ENCODE measurements at regions not wholly inside any gene's neighbourhood (a gene's known extent, or its start where the extent isn't known, plus 50 kb on each side); places are given as distances from the start of the nearest gene placed in this dataset.
A peak's percentile ranks its signal among the peaks of the same experiment; 100 is the strongest.

- DNase-seq (ENCODE audit: low read depth in 2 of 3, low spot score in 2 of 3): no peak
Observed at GRCh38 chr16:85549766-85550421, 63.2 kb upstream of the GSE1 start.

GRCh38 chr16:85550422-85550864 is 62.7 kb upstream of the GSE1 start:
- no peak for DNase-seq (ENCODE audit: low read depth in 2 of 3, low spot score in 2 of 3)

- DNase-seq (ENCODE audit: low read depth in 2 of 3, low spot score in 2 of 3): peak in 1 of 3 experiments; percentile 24
Observed at GRCh38 chr16:85550953-85551924, 61.9 kb upstream of the GSE1 start.

- DNase-seq (ENCODE audit: low read depth in 2 of 3, low spot score in 2 of 3): no peak
Observed at GRCh38 chr16:85552980-85553435, 60.1 kb upstream of the GSE1 start.

- DNase-seq (ENCODE audit: low read depth in 2 of 3, low spot score in 2 of 3): peak in 1 of 3 experiments; percentile 30
Observed at GRCh38 chr16:85553436-85554113, 59.5 kb upstream of the GSE1 start.

GRCh38 chr16:85554114-85554888 is 58.8 kb upstream of the GSE1 start:
- DNase-seq (ENCODE audit: low read depth in 2 of 3, low spot score in 2 of 3): peak; percentile 50 to 67 (median 56)

- DNase-seq (ENCODE audit: low read depth in 2 of 3, low spot score in 2 of 3): peak; percentile 43 to 56 (median 47)
Observed at GRCh38 chr16:85554889-85555718, 58.0 kb upstream of the GSE1 start.

GRCh38 chr16:85555719-85556455 is 57.2 kb upstream of the GSE1 start:
- DNase-seq (ENCODE audit: low read depth in 2 of 3, low spot score in 2 of 3): no peak

- peak in 2 of 3 experiments; percentile 23 to 52 for DNase-seq (ENCODE audit: low read depth in 2 of 3, low spot score in 2 of 3)
Observed at GRCh38 chr16:85556456-85557082, 56.6 kb upstream of the GSE1 start.

- DNase-seq (ENCODE audit: low read depth in 2 of 3, low spot score in 2 of 3): peak in 1 of 3 experiments; percentile 29
Observed at GRCh38 chr16:85557083-85557970, 55.8 kb upstream of the GSE1 start.

GRCh38 chr16:85557971-85558657 is 55.0 kb upstream of the GSE1 start:
- no peak for DNase-seq (ENCODE audit: low read depth in 2 of 3, low spot score in 2 of 3)

GRCh38 chr16:85560932-85561247 is 52.2 kb upstream of the GSE1 start:
- no peak for DNase-seq (ENCODE audit: low read depth in 2 of 3, low spot score in 2 of 3)

- DNase-seq (ENCODE audit: low read depth in 2 of 3, low spot score in 2 of 3): no peak
Observed at GRCh38 chr16:85561248-85562092, 51.7 kb upstream of the GSE1 start.

GRCh38 chr16:85562093-85562786 is 50.9 kb upstream of the GSE1 start:
- no peak for DNase-seq (ENCODE audit: low read depth in 2 of 3, low spot score in 2 of 3)

GRCh38 chr16:85563034-85563433 is 50.1 kb upstream of the GSE1 start:
- no peak for DNase-seq (ENCODE audit: low read depth in 2 of 3, low spot score in 2 of 3)

Data from activated CD8-positive, alpha-beta memory T cell treated with anti-CD3 and anti-CD28 coated beads for 48 hours (primary cell).